ENCODE measurements at regions not wholly inside any gene's neighbourhood (a gene's known extent, or its start where the extent isn't known, plus 50 kb on each side); places are given as distances from the start of the nearest gene placed in this dataset.

DNA sequence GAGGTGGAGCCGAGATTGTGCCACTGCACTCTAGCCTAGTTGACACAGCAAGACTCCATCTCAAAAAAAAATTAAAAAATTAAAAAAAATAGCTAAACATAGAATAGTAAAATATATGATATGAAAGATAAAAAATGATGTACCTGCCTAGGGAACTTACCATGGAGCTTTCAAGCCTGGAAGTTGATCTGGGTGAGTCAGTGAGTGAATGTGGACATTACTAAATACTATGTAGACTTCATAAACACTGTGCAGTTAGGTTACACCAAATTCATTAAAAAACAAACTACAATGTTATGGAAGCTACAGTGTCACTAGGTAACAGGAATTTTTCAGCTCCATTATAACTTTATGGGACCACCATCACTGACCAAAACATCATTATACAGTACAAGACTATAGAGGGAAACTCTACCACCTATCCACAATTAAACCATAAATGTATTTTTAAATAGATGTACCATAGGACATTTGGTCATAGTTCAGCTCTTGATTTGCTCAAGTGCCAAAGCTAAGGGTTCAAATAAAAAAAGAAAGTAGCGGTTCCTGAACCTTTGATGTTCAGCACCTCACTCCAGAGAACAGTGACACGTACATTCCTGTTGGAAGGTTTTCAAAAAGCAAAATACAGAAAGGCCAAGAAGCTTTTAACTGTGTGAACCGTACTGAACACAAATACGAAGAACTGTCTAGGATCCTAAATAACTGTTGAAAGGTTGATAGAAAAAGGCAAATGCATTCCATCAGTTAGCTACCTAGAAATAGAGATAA, 52.4 kb upstream of the SPDEF start:
- TF ChIP-seq, protein P1, sequence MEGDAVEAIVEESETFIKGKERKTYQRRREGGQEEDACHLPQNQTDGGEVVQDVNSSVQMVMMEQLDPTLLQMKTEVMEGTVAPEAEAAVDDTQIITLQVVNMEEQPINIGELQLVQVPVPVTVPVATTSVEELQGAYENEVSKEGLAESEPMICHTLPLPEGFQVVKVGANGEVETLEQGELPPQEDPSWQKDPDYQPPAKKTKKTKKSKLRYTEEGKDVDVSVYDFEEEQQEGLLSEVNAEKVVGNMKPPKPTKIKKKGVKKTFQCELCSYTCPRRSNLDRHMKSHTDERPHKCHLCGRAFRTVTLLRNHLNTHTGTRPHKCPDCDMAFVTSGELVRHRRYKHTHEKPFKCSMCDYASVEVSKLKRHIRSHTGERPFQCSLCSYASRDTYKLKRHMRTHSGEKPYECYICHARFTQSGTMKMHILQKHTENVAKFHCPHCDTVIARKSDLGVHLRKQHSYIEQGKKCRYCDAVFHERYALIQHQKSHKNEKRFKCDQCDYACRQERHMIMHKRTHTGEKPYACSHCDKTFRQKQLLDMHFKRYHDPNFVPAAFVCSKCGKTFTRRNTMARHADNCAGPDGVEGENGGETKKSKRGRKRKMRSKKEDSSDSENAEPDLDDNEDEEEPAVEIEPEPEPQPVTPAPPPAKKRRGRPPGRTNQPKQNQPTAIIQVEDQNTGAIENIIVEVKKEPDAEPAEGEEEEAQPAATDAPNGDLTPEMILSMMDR (IDR thresholded peaks at IDR 0.05; ENCODE audit: insufficient read depth, low read depth, low read length): no peak
- no peak for TF ChIP-seq EZH2 (IDR thresholded peaks at IDR 0.05; ENCODE audit: insufficient read depth, low read length)

Data from astrocyte (in vitro differentiated cells and primary cell).